Spleen (tissue), 7 donors: ENCODE measurements at regions not wholly inside any gene's neighbourhood (a gene's known extent, or its start where the extent isn't known, plus 50 kb on each side); places are given as distances from the start of the nearest gene placed in this dataset.

ENCODE experiments used
- POLR2A ChIP-seq, 3 donors: fragments of 450-650 bp; IDR thresholded peaks; one replicate each; pipeline ENCODE4 v1.5.1; 2017; ENCODE audit warnings: antibody characterized with exemption in 3 of 3, mild to moderate bottlenecking in 1 of 3
- TF ChIP-seq, protein P1 (sequence below), 11 experiments: fragments of 200-600 bp in 7 of 11; fragments of 450-650 bp in 4 of 11; sonication (generic) in 4 of 11; IDR thresholded peaks in 8 of 11; conservative IDR thresholded peaks in 3 of 11; 1 replicate in 7 of 11; 2 replicates in 4 of 11; pipeline versions ENCODE4 v1.4.0 to v1.8.0; 2016 to 2021; ENCODE audit warnings: antibody characterized with exemption in 11 of 11, inconsistent platforms in 4 of 11, mild to moderate bottlenecking in 1 of 11
- donor health status: DM: no; HTN: no; CAD: no; lungs with moderate emphysema.
- donor health status: DM: no; HTN: no; CAD: no.
- donor health status: DM: no; HTN: no; CAD: no.

DNA sequence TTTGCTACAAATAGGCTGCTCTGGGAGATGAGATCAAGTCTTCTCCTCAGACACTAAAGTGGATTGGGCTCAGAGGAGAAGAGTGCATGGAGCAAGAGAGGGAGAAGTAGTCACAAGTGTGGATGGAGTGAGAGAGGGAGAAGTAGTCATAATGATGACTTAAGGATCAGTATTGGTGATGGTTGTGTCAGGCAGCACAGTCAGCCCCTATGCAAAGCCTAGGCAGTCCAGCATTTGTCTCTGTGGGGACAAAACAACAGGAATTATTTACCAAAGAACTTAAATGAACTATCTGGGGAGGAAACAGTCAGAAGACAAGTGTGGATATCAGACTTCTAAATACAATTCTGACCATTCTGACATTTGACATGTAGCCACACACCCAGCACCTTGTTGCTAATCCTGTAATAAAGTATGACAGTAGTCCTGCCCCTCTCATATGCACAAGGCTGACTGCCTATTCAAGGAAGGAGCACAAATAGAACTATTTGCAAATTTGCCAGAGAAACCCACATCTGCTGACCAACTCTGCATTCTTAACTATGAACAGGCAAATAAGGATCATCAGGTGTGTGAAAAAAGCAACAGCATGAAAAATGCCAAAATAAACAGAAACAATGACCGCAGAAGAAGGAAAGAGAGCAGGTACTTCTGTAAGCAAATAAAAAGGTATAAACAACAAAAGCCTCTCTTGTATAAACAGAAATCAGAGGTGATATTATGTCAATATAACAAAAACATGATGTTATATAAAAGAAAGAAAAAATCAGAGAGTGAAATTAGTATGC is 1597.9 kb upstream of the ACVR2A start:
- no peak for TF ChIP-seq POLR2A (IDR thresholded peaks at IDR 0.05)
- TF ChIP-seq, protein P1, sequence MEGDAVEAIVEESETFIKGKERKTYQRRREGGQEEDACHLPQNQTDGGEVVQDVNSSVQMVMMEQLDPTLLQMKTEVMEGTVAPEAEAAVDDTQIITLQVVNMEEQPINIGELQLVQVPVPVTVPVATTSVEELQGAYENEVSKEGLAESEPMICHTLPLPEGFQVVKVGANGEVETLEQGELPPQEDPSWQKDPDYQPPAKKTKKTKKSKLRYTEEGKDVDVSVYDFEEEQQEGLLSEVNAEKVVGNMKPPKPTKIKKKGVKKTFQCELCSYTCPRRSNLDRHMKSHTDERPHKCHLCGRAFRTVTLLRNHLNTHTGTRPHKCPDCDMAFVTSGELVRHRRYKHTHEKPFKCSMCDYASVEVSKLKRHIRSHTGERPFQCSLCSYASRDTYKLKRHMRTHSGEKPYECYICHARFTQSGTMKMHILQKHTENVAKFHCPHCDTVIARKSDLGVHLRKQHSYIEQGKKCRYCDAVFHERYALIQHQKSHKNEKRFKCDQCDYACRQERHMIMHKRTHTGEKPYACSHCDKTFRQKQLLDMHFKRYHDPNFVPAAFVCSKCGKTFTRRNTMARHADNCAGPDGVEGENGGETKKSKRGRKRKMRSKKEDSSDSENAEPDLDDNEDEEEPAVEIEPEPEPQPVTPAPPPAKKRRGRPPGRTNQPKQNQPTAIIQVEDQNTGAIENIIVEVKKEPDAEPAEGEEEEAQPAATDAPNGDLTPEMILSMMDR (IDR thresholded peaks at IDR 0.05 in 8 of 11, conservative IDR thresholded peaks at IDR 0.05 in 3 of 11) = no peak
